Stimulated activated CD4-positive, alpha-beta T cell treated with anti-CD3 and anti-CD28 coated beads, Interleukin-4, amount 100 ng/mL, for 1 hour (primary cell): ENCODE measurements at regions not wholly inside any gene's neighbourhood (a gene's known extent, or its start where the extent isn't known, plus 50 kb on each side); places are given as distances from the start of the nearest gene placed in this dataset.
"Not testable (repeated sequence)": the region's sequence is repeated elsewhere in the genome, so short reads cannot be mapped to it uniquely, and the experiment has no call there.

Experiments used
- DNase-seq: peaks from one replicate; pipeline ENCODE4 v3.0.0-alpha.2; 2020

DNA sequence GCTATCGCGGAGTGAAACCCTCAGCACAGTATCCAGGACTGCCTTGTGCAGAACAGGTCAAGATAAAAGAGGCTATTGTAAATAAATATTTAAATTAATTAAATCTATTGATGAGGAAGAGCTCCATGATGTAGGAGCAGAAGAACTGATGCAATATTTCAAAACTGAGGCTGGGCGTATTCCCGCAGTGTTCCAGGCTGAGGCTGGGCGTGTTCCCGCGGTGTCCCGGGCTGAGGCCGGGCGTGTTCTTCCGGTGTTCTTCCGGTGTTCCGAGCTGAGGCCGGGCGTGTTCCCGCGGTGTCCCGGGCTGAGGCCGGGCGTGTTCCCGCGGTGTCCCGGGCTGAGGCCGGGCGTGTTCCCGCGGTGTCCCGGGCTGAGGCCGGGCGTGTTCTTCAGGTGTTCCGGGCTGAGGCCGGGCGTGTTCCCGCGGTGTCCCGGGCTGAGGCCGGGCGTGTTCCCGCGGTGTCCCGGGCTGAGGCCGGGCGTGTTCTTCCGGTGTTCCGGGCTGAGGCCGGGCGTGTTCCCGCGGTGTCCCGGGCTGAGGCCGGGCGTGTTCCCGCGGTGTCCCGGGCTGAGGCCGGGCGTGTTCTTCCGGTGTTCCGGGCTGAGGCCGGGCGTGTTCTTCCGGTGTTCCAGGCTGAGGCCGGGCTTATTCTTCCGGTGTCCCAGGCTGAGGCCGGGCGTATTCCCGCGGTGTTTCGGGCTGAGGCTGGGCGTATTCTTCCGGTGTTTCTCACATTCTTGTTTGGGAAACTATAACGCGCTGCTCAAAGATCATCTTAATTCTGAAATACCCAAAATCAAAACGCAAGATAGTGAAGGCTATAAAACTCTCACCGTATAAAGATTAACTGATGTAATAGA, 130.1 kb upstream of the FRG1 start:
- DNase-seq = not testable (repeated sequence)

- no peak for DNase-seq
These were observed 125.1 kb upstream of the FRG1 start for GRCh38 chr4:189815404-189816192.

GRCh38 chr4:189822326-189822725, 118.3 kb upstream of the FRG1 start:
- DNase-seq = no peak

- no peak for DNase-seq
These were observed 117.1 kb upstream of the FRG1 start for GRCh38 chr4:189823591-189823990.

DNA sequence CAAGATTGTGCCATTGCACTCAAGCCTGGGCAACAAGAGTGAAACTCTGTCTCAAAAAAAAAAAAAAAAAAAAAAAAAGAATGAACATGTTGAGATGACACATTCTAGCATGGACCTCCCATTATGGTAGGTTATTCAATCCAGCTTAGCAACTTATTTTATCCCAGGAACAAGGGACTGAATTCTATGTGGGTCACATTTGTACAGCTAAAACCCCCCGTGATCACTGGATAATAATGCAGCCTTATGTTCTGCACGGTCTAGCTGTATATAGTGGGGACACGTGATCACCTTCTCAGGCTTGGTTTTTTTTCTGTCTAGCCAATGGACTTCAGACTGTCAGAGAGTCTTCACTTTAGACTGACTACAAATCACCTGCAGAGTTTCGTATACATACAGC, 115.2 kb upstream of the FRG1 start:
- no peak for DNase-seq

GRCh38 chr4:189826657-189827056, 114.0 kb upstream of the FRG1 start:
- DNase-seq = no peak

DNA sequence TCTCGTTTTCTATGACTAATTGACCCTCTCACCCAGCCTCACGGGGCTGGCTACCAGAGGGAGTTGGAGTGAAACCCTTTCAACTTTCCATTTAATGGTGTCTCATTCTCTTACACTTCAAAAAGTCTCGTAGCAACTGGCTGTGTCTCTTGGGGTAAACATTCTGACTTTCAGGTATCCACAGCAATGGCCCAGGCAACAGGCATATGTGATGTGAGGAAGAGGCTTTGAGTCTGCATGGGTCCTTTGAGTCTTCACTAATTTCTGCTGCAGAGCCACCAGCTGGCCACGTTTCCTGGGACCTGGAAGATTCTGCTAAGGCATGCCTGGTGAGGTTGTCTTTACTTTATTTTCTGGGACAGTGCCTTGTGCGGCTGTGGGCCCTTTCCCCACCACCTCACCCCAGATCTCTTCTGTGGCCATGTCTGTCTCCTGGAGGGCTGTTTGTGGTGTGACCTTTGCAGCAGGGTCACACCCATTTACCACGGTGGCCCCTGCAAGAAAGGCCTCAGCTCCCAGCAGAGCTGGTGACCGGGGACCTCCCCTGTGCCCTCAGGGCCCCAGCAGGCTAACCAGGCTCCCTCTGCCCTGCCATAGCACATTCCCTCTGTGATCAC, 112.5 kb upstream of the FRG1 start:
- no peak for DNase-seq

GRCh38 chr4:189832528-189832927, 108.1 kb upstream of the FRG1 start:
- DNase-seq = no peak

DNA sequence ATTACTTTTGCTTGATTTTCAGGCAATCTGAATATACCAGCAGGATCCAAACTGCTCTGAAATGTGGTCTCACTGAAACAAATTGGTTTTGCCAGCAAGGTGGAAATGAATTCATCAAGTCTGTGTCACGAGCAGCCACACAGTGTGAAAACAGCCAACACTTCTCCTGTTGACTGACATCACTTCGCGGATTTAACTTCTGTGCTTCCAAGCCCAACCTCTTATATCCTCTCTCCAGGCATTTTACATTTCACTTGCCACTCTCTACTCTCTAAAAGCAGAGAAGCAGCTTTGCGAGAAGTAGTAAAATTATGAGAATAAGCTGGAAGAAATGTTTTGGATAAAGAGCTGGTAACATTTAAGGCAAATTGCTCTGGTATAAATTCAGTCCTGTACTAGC, 106.1 kb upstream of the FRG1 start:
- no peak for DNase-seq

DNA sequence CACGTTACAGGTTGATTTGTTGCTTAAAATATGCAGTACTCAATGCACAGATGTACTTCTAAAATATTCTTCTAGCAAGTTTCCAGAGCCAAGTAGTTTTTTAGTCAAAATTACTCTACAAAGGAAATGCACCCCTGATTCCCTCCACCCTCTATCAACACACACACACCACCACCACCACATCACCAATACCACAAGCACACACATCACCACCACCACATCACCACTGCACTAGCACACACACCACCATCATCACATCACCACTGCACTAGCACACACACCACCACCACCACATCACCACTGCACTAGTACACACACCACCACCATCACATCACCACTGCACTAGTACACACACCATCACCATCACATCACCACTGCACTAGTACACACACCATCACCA, 105.2 kb upstream of the FRG1 start:
- DNase-seq = no peak

- DNase-seq = no peak
These were observed 103.2 kb upstream of the FRG1 start for GRCh38 chr4:189837471-189837870.

DNA sequence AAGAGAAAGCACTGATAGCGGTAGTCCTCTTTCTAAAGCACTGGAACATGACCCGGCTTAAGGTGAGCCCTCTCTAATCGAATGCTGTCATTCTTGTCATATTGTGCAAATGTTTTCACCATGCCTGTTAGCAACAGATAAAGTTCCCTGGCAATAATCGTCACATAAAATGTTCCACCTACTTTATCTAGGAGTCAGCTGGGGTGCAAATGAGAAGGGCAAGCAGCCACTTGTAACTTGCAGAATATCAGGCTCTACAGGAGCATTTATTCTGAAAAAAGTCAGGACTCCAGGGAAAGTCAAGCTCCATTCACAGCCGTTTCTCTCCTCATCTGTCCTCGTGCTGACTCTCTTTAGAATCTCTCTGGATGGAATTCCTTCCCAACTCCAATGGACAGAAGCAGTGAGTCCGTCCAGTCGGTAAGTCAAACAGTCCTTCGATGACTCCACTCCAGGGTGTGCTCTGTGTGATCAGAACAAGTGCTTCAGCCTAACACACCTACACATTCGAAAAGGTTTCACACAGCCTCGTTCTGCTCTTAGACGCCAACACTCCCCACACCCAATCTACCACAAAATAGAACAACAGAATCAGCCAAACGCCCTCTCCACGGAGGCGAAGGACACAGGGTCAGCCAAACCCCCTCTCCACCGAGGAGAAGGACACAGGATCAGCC, 101.7 kb upstream of the FRG1 start:
- no peak for DNase-seq

GRCh38 chr4:189840356-189840755, 100.3 kb upstream of the FRG1 start:
- DNase-seq = no peak

DNA sequence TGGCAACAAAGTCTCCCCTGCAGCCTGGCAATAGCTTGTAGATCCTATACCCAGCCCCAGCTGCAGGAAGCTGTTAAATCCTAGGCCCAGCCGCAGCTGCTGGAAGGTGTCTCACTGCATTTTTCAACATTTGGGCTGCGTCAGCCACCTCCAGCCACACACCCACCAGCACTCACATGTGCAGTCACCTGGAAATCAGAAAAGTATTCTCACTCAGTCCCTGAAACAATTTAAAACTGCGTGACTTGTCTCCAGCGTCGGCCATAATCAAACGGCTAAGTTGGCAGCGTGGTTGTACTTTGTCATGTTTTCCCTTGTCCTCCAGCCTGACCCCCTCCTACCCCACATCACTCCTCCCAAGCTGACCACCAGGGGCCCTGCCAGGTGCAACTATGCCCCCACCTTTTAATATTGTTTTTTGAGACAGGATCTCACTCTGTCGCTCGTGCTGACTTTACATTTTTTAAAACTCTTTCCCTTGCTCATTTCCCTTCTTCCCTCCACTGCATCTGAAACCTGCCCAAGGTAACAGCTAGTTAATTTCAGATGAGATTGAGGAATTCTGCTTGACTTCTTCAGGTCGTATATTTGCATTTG, 97.2 kb upstream of the FRG1 start:
- no peak for DNase-seq

- DNase-seq = no peak
These were observed 95.4 kb upstream of the FRG1 start for GRCh38 chr4:189845145-189845846.

- DNase-seq = not testable (repeated sequence)
These were observed 94.6 kb upstream of the FRG1 start for GRCh38 chr4:189846094-189846493.

GRCh38 chr4:189846608-189847007, 94.1 kb upstream of the FRG1 start:
- not testable (repeated sequence) for DNase-seq

DNA sequence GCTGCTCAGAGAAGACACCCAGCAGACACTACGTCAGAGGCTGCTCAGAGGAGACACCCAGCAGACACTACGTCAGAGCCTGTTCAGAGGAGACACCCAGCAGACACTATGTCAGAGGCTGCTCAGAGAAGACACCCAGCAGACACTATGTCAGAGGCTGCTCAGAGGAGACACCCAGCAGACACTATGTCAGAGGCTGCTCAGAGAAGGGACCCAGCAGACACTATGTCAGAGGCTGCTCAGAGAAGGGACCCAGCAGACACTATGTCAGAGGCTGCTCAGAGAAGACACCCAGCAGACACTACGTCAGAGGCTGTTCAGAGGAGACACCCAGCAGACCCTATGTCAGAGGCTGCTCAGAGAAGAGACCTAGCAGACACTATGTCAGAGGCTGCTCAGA, 92.0 kb upstream of the FRG1 start:
- not testable (repeated sequence) for DNase-seq

DNA sequence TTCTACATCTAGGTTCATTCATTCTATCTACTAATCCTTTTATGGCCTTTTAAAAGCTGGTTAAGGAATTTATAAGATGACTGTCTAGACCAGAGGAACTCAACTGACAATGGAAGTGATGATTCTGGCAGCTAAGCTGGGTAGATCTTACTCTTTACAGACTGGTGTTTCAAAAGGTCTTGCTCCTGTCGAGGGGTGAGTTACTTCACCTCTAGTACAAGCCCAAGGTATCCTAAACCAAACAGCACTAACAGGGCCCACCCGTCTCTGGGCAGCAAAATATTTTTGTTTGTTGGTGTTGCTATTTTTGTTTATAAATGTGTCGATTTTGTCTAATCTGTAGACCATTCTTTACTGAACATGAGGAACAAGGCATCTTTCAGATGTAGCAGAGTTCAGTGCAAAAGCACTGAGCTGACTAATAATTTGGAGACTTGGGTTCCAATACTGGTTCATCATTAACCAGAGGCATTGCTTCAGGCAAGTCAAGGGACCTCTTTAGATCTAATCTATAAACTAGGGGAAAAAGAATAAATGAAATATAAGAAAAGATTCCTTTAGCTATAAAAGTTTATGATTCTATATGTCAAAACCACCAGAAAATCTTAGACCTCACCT, 90.3 kb upstream of the FRG1 start:
- DNase-seq = no peak

- DNase-seq = no peak
These were observed 82.2 kb upstream of the FRG1 start for GRCh38 chr4:189858435-189858834.

DNA sequence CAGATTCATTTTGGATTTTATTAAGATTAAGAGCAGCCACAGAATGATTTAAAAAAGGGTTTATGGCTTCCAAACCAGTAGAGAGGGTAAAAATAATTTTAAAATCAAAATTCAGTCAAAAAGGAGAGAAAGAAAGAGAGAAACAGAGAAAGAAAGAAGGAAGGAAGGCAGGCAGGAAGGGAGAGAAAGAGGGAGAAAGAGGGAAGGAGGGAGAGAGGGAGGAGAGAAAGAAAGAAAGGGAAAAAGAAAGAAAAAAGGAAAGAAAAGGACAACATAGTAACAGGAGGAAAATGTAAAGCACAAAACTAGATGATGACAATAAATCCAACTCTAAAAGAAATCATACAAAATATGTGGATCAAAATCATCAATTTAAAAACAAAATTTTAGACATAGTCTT, 79.6 kb upstream of the FRG1 start:
- no peak for DNase-seq

DNA sequence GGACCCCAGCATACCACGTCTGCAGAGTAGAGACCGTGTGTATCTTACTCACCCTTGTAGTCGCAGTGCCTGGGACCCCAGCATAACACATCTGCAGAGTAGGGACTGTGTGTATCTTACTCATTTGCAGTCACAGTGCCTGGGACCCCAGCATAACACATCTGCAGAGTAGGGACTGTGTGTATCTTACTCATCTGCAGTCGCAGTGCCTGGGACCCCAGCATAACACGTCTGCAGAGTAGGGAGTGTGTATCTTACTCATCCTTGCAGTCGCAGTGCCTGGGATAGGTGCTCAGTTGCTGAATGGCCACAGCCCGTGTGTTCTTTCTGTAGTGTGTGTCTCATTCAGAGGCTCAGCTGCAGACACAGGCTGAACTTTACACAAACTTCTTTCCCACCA, 71.4 kb upstream of the FRG1 start:
- no peak for DNase-seq
